SK-N-SH (cell line): ENCODE measurements at regions not wholly inside any gene's neighbourhood (a gene's known extent, or its start where the extent isn't known, plus 50 kb on each side); places are given as distances from the start of the nearest gene placed in this dataset.

Source experiments
- CTCF ChIA-PET: fragments of 300-600, 350-600 bp; formaldehyde crosslinking; extraction: SDS; loops from one replicate; lab custom pipeline; 2021; lab: Yijun Ruan, JAX
- POLR2A ChIA-PET: fragments of 350-600 bp; sonication (Branson Sonifier 250); formaldehyde crosslinking; extraction: SDS; loops from one replicate; lab custom pipeline; 2020; ENCODE audit warnings: antibody characterized with exemption, inconsistent platforms; lab: Yijun Ruan, JAX
- DNase-seq: peaks from one replicate; pipeline ENCODE4 v3.0.0; 2012
- H2AFZ ChIP-seq: fragments of 200-600 bp; sonication (generic); 2 replicates; pipeline ENCODE4 v1.8.1; 2016; ENCODE audit warnings: antibody characterized with exemption, mild to moderate bottlenecking, low read depth
- H3F3A ChIP-seq: fragments of 200-600 bp; sonication (generic); replicated peaks from 2 replicates; pipeline ENCODE3; 2016; ENCODE audit warnings: antibody characterized with exemption, mild to moderate bottlenecking; ENCODE audit not compliant: insufficient read depth
- H3K27ac ChIP-seq, 2 experiments: fragments of 200-500 bp in 1 of 2; fragments of 200-600 bp in 1 of 2; sonication (Bioruptor generic) in 1 of 2; sonication (generic), shearing (Covaris generic) in 1 of 2; 2 replicates each; pipeline versions ENCODE4 v1.5.1 to v1.6.1; 2014 to 2016; ENCODE audit warnings: low read depth in 2 of 2, inconsistent platforms in 1 of 2, low read length in 1 of 2, mild to moderate bottlenecking in 1 of 2, mixed read lengths in 1 of 2
- H3K27me3 ChIP-seq: fragments of 200-600 bp; sonication (generic), shearing (Covaris generic); 2 replicates; pipeline ENCODE4 v1.6.1; 2016; ENCODE audit warnings: mixed run types; ENCODE audit not compliant: insufficient read depth
- H3K36me3 ChIP-seq, 2 experiments: fragments of 200-500 bp in 1 of 2; fragments of 200-600 bp in 1 of 2; sonication (Bioruptor generic) in 1 of 2; sonication (generic) in 1 of 2; replicated peaks in 1 of 2; 2 replicates each; pipeline versions ENCODE3 to v1.5.1; 2014 to 2016; ENCODE audit warnings: low read length in 1 of 2, mild to moderate bottlenecking in 1 of 2; ENCODE audit not compliant: insufficient read depth in 2 of 2, control insufficient read depth in 1 of 2
- H3K4me1 ChIP-seq, 2 experiments: fragments of 200-500 bp in 1 of 2; fragments of 200-600 bp in 1 of 2; sonication (Bioruptor generic) in 1 of 2; sonication (generic), shearing (Covaris generic) in 1 of 2; 2 replicates each; pipeline versions ENCODE4 v1.5.1 to v1.6.1; 2014 to 2016; ENCODE audit warnings: low read depth in 1 of 2, low read length in 1 of 2, mixed run types in 1 of 2; ENCODE audit not compliant: insufficient read depth in 2 of 2, control insufficient read depth in 1 of 2
- H3K4me2 ChIP-seq: fragments of 200-600 bp; sonication (generic), shearing (Covaris generic); 2 replicates; pipeline ENCODE4 v1.6.1; 2017; ENCODE audit warnings: mixed run types
- H3K4me3 ChIP-seq, 2 experiments: fragments of 200-500 bp in 1 of 2; fragments of 200-600 bp in 1 of 2; sonication (Bioruptor generic) in 1 of 2; sonication (generic), shearing (Covaris generic) in 1 of 2; 2 replicates each; pipeline versions ENCODE4 v1.5.1 to v1.8.1; 2014 to 2016; ENCODE audit warnings: low read depth in 2 of 2, inconsistent platforms in 1 of 2, low read length in 1 of 2, mild to moderate bottlenecking in 1 of 2, mixed read lengths in 1 of 2, moderate library complexity in 1 of 2
- H3K79me2 ChIP-seq: fragments of 200-600 bp; sonication (generic); 2 replicates; pipeline ENCODE4 v1.8.1; 2017; ENCODE audit warnings: mild to moderate bottlenecking; ENCODE audit not compliant: insufficient read depth
- H3K9ac ChIP-seq: fragments of 200-600 bp; sonication (generic); 2 replicates; pipeline ENCODE4 v1.6.1; 2017; ENCODE audit warnings: mixed run types
- H3K9me2 ChIP-seq: fragments of 200-600 bp; sonication (generic); 2 replicates; pipeline ENCODE4 v1.6.1; 2017; ENCODE audit warnings: mixed run types
- H3K9me3 ChIP-seq: fragments of 200-600 bp; sonication (generic); 2 replicates; pipeline ENCODE4 v1.6.1; 2017; ENCODE audit warnings: mixed run types, mild to moderate bottlenecking, moderate library complexity
- H4K20me1 ChIP-seq: fragments of 200-600 bp; sonication (generic); 2 replicates; pipeline ENCODE4 v1.6.1; 2017; ENCODE audit warnings: mild to moderate bottlenecking, mixed run types; ENCODE audit not compliant: insufficient read depth
- CHD2 ChIP-seq: fragments of 150-350 bp; IDR thresholded peaks from 2 replicates; pipeline ENCODE4 v1.6.1; 2018; ENCODE audit warnings: low read length; ENCODE audit not compliant: partially characterized antibody
- FOSL2 ChIP-seq: IDR thresholded peaks from 2 replicates; pipeline ENCODE4 v1.4.0; 2012; ENCODE audit warnings: low read depth, mild to moderate bottlenecking, moderate library complexity, borderline replicate concordance
- FOXJ3 ChIP-seq: sonication (generic); formaldehyde crosslinking; IDR thresholded peaks from 2 replicates; pipeline ENCODE4 v1.5.1; 2020; ENCODE audit warnings: mild to moderate bottlenecking, missing genetic modification reagents
- MXI1 ChIP-seq: IDR thresholded peaks from 2 replicates; pipeline ENCODE4 v1.6.1; 2012; ENCODE audit warnings: mild to moderate bottlenecking, low read depth, low read length, improper control_type of control experiment
- NFIC ChIP-seq: IDR thresholded peaks from 2 replicates; pipeline ENCODE4 v1.4.0; 2012; ENCODE audit warnings: borderline replicate concordance
- RFX5 ChIP-seq: IDR thresholded peaks from 2 replicates; pipeline ENCODE4 v1.6.1; 2012; ENCODE audit warnings: mild to moderate bottlenecking, improper control_type of control experiment, low read length
- RXRA ChIP-seq: IDR thresholded peaks from 2 replicates; pipeline ENCODE4 v1.4.0; 2012; ENCODE audit warnings: low read depth, mild to moderate bottlenecking, borderline replicate concordance
- USF2 ChIP-seq: fragments of 150-350 bp; IDR thresholded peaks from 2 replicates; pipeline ENCODE4 v1.6.1; 2017; ENCODE audit warnings: antibody characterized with exemption, low read length, low read depth, borderline replicate concordance
- whole genome bisulfite sequencing: methylation state at CpG from one replicate; pipeline ENCODE4 v1.1.6; 2017; ENCODE audit warnings: low lambda C conversion rate; 5-methylcytosine and 5-hydroxymethylcytosine counted together
- TF ChIP-seq, protein P1 (sequence below): IDR thresholded peaks from 2 replicates; pipeline ENCODE4; 2012
- TF ChIP-seq, protein P2 (sequence below): fragments of 150-350 bp; IDR thresholded peaks from 2 replicates; pipeline ENCODE4 v1.6.1; 2016; ENCODE audit warnings: mild to moderate bottlenecking, low read depth, low read length

GRCh38 chr20:39302312-39302711, 340.2 kb downstream of the DHX35 start (continued):
- TF ChIP-seq RXRA = no peak
- no peak for TF ChIP-seq FOXJ3 (CRISPR knock-in tag)
- TF ChIP-seq, protein P1, sequence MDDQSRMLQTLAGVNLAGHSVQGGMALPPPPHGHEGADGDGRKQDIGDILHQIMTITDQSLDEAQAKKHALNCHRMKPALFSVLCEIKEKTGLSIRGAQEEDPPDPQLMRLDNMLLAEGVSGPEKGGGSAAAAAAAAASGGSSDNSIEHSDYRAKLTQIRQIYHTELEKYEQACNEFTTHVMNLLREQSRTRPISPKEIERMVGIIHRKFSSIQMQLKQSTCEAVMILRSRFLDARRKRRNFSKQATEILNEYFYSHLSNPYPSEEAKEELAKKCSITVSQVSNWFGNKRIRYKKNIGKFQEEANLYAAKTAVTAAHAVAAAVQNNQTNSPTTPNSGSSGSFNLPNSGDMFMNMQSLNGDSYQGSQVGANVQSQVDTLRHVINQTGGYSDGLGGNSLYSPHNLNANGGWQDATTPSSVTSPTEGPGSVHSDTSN = no peak
- no peak for TF ChIP-seq RFX5

DNA sequence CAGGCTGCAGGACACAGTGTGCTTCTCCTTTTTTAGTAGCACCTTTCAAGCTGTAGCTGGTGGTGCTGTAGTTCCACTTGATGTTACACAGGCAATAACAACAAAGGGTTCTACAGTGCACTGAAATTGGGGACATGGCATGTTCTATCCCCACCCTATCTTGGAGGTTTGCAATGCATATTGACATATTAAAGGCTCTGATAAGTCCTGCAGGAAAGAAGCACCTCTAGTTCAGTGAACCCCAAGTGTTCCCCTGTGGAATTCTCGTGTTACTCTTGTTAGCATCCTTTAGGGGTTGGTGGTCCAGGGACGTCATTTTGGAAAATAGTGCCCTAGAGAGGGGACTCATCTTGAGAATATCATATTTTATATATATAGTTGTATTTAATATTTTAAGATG, 337.6 kb downstream of the DHX35 start:
- Histone ChIP-seq H3K27me3 (no peaks in the 10 kb centered on the region), H4K20me1 (no peaks in the 10 kb centered on the region), H3F3A (no peaks in the 10 kb centered on the region), H3K4me2 (no peak overlapping the region), H3K4me1 (no peaks in the 10 kb centered on the region; a peak in 1 of 4 replicates), H3K36me3 (no peaks in the 10 kb centered on the region), H3K9me3 (no peaks in the 10 kb centered on the region), H3K9ac (no peak overlapping the region), H3K9me2 (no peaks in the 10 kb centered on the region), H3K79me2 (no peaks in the 10 kb centered on the region), H3K4me3 (no peak overlapping the region), H3K27ac (no peak overlapping the region), H2AFZ (no peak overlapping the region)
- TF ChIP-seq, protein P2, sequence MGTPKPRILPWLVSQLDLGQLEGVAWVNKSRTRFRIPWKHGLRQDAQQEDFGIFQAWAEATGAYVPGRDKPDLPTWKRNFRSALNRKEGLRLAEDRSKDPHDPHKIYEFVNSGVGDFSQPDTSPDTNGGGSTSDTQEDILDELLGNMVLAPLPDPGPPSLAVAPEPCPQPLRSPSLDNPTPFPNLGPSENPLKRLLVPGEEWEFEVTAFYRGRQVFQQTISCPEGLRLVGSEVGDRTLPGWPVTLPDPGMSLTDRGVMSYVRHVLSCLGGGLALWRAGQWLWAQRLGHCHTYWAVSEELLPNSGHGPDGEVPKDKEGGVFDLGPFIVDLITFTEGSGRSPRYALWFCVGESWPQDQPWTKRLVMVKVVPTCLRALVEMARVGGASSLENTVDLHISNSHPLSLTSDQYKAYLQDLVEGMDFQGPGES = no peak
- TF ChIP-seq MXI1 (no peak), USF2 (no peak), CHD2 (no peak), NFIC (no peak), FOSL2 (no peak), FOXJ3 (CRISPR knock-in tag) (no peak)
- no peak for DNase-seq
- POLR2A ChIA-PET = no interaction called here
- CTCF ChIA-PET = interaction anchor here (0.8 to 1.3 kb wide), 5 partner anchors 13 to 574 kb away, joined by 3 to 5 read pairs (median 3); no protein-coding TSS in a partner anchor
- WGBS = 4% methylated on average over 2 of the region's 2 CpGs
